GM12892 (cell line): ENCODE measurements at regions not wholly inside any gene's neighbourhood (a gene's known extent, or its start where the extent isn't known, plus 50 kb on each side); places are given as distances from the start of the nearest gene placed in this dataset.

Experiments
- POLR2A ChIP-seq: IDR thresholded peaks from 2 replicates; pipeline ENCODE4 v1.6.1; 2011; ENCODE audit warnings: low read depth, low read length, control low read depth
- TAF1 ChIP-seq: IDR thresholded peaks from 2 replicates; pipeline ENCODE4 v1.6.1; 2011; ENCODE audit warnings: low read depth, mild to moderate bottlenecking, control low read depth, low read length, borderline replicate concordance

DNA sequence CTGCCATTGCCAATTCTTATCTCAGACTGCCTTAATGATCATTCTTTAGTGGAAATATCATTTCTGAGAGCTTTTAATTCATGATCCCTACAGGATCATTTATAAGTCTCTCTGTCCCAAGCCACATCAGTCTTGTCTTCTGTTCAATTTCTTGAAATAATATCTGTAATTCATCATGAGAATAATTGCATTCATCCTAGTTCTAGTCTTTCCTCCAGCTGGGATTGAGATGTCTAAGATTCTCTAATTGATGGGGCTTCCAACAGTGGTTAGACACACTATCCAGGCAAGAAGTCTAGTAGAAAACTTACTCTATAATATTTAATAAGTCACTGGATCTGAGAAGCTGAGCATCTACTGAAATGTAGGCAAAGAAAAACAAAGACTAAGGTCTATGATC, 854.7 kb upstream of the ADGRL3 start:
- TF ChIP-seq TAF1 (no peak), POLR2A (no peak)
